GM12892 (cell line): ENCODE measurements at regions not wholly inside any gene's neighbourhood (a gene's known extent, or its start where the extent isn't known, plus 50 kb on each side); places are given as distances from the start of the nearest gene placed in this dataset.

Source experiments
- POLR2A ChIP-seq: IDR thresholded peaks from 2 replicates; pipeline ENCODE4 v1.6.1; 2011; ENCODE audit warnings: low read depth, low read length, control low read depth
- POLR2AphosphoS5 ChIP-seq: IDR thresholded peaks from 2 replicates; pipeline ENCODE4 v1.6.1; 2011; ENCODE audit warnings: low read depth, low read length, control low read depth
- TAF1 ChIP-seq: IDR thresholded peaks from 2 replicates; pipeline ENCODE4 v1.6.1; 2011; ENCODE audit warnings: low read depth, mild to moderate bottlenecking, control low read depth, low read length, borderline replicate concordance

DNA sequence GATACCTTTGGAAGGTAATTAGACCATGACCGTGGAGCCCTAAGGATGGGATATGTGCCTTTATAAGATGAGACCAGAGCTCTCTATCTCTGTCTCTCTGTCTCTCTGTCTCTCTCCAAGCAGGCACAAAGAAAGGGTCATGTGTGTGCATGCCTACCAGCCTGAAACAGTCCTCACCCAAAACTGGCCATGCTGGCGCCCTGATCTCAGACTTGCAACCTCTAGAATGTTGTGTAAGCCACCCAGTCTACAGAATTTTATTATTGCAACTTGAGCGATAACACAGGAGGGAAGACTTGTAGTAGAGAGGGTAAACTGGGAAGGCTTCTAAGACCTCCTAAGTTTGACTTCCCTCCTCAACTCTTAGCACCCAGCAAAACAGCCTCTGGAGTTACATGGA is 124.1 kb upstream of the SERTAD2 start:
- TF ChIP-seq POLR2A (no peak), POLR2AphosphoS5 (no peak), TAF1 (no peak)
